ENCODE measurements at regions not wholly inside any gene's neighbourhood (a gene's known extent, or its start where the extent isn't known, plus 50 kb on each side); places are given as distances from the start of the nearest gene placed in this dataset.

DNA sequence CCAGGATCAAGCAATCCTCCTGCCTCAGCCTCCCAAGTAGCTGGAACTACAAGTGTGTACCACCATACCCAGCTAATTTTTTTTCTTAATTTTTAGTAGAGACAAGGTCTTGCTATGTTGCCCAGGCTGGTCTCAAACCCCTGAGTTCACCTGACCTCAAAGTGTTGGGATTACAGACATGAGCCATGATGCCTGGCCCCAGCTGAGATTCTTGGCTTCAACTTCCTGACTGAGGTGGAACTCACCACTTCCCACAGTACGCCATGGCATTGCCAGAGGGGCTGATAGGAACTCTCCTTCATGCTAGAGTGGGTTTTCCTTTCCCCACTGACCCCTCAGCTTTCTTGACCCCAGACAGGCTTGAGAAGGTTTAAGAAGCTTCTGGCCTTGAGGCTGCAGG lies 251.0 kb upstream of the CSF3R start:
- DNase-seq, result no peak
- Histone ChIP-seq H3K27me3 (peaks cover 0 to 92% (median 0%) of the 10 kb centered on the region in 4 donors), H3K4me3 (no peak overlapping the region), H3K36me3 (no peaks in the 10 kb centered on the region), H3K9me3 (no peaks in the 10 kb centered on the region), H3K4me1 (no peaks in the 10 kb centered on the region), H3K27ac (no peak overlapping the region)
- 0% methylated on average over 1 of the region's 1 CpG for WGBS, 2 donors
- intact Hi-C loops (cut with DNase I), result no loop called here
- TF ChIP-seq, protein P1, sequence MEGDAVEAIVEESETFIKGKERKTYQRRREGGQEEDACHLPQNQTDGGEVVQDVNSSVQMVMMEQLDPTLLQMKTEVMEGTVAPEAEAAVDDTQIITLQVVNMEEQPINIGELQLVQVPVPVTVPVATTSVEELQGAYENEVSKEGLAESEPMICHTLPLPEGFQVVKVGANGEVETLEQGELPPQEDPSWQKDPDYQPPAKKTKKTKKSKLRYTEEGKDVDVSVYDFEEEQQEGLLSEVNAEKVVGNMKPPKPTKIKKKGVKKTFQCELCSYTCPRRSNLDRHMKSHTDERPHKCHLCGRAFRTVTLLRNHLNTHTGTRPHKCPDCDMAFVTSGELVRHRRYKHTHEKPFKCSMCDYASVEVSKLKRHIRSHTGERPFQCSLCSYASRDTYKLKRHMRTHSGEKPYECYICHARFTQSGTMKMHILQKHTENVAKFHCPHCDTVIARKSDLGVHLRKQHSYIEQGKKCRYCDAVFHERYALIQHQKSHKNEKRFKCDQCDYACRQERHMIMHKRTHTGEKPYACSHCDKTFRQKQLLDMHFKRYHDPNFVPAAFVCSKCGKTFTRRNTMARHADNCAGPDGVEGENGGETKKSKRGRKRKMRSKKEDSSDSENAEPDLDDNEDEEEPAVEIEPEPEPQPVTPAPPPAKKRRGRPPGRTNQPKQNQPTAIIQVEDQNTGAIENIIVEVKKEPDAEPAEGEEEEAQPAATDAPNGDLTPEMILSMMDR (IDR thresholded peaks at IDR 0.05), result no peak
- TF ChIP-seq POLR2A (IDR thresholded peaks at IDR 0.05), result no peak

- no peak for TF ChIP-seq POLR2A (IDR thresholded peaks at IDR 0.05)
- TF ChIP-seq, protein P1 (IDR thresholded peaks at IDR 0.05), result no peak
- Histone ChIP-seq H3K27ac (no peak overlapping the region), H3K9me3 (no peaks in the 10 kb centered on the region), H3K36me3 (no peaks in the 10 kb centered on the region), H3K27me3 (peaks cover 0 to 78% (median 0%) of the 10 kb centered on the region in 4 donors), H3K4me1 (no peaks in the 10 kb centered on the region), H3K4me3 (no peak overlapping the region)
- DNase-seq, result no peak
- intact Hi-C loops (cut with DNase I), result no loop called here
- 69 to 75% methylated on average over 5 of the region's 5 CpGs for WGBS, 2 donors
Measured at GRCh38 chr1:36732015-36732356, 249.3 kb upstream of the CSF3R start.

GRCh38 chr1:36731226-36732014 lies 248.7 kb upstream of the CSF3R start:
- Histone ChIP-seq H3K4me1 (no peaks in the 10 kb centered on the region), H3K27me3 (peaks cover 0 to 72% (median 0%) of the 10 kb centered on the region in 4 donors), H3K9me3 (no peaks in the 10 kb centered on the region), H3K27ac (no peak overlapping the region), H3K4me3 (no peak overlapping the region), H3K36me3 (no peaks in the 10 kb centered on the region)
- no peak for DNase-seq
- intact Hi-C loops (cut with DNase I), result no loop called here
- 52 to 59% methylated on average over 7 to 11 of the region's 11 CpGs for WGBS, 2 donors
- TF ChIP-seq, protein P1 (IDR thresholded peaks at IDR 0.05), result no peak
- TF ChIP-seq POLR2A (IDR thresholded peaks at IDR 0.05), result no peak

DNA sequence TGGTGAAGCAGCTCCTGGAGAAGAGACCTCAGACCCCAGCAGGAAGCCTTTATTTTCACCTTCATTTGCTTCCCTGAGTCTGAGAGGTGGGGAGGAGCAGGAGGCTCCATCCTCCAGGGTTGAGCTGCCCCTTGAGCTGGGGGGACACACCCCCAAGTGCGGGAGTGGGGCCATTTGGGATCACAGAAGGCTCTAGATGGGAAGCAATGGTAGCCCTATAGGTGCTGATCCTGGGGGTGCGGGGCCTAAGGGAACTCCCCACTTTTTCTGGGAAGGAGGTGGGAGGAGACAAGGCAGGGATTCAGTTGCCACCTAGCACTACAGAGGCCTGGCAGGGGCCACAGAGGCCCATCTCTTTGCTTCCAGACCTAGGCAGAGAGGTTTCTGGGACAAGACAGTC lies 247.9 kb upstream of the CSF3R start:
- H3K4me3 ChIP-seq, result no peak overlapping the region
- H3K4me1 ChIP-seq, result no peaks in the 10 kb centered on the region
- no peaks in the 10 kb centered on the region for H3K36me3 ChIP-seq
- H3K9me3 ChIP-seq, result no peaks in the 10 kb centered on the region
- no peak overlapping the region for H3K27ac ChIP-seq
- intact Hi-C loops (cut with DNase I), result no loop called here
- no peak for DNase-seq
- WGBS, 2 donors, result 53 to 100% methylated on average over 1 to 2 of the region's 2 CpGs
- peaks cover 0 to 64% (median 0%) of the 10 kb centered on the region in 4 donors for H3K27me3 ChIP-seq
- TF ChIP-seq, protein P1 (IDR thresholded peaks at IDR 0.05), result no peak
- TF ChIP-seq POLR2A (IDR thresholded peaks at IDR 0.05), result no peak

GRCh38 chr1:36729716-36730510 lies 247.2 kb upstream of the CSF3R start:
- WGBS, 2 donors, result 64 to 65% methylated on average over 11 to 12 of the region's 12 CpGs
- H3K4me1 ChIP-seq, result no peaks in the 10 kb centered on the region
- H3K27ac ChIP-seq, result no peak overlapping the region

More at GRCh38 chr1:36729716-36730510, 247.2 kb upstream of the CSF3R start:
- peaks cover 0 to 57% (median 0%) of the 10 kb centered on the region in 4 donors for H3K27me3 ChIP-seq
- intact Hi-C loops (cut with DNase I), result no loop called here
- TF ChIP-seq, protein P1 (IDR thresholded peaks at IDR 0.05), result no peak
- no peak for TF ChIP-seq POLR2A (IDR thresholded peaks at IDR 0.05)
- no peak for DNase-seq
- H3K4me3 ChIP-seq, result no peak overlapping the region
- H3K9me3 ChIP-seq, result no peaks in the 10 kb centered on the region
- H3K36me3 ChIP-seq, result no peaks in the 10 kb centered on the region

Measured in esophagus squamous epithelium (tissue), 5 donors.